Spleen (tissue), 7 donors: ENCODE measurements at regions not wholly inside any gene's neighbourhood (a gene's known extent, or its start where the extent isn't known, plus 50 kb on each side); places are given as distances from the start of the nearest gene placed in this dataset.

Source experiments
- CTCF ChIP-seq, 11 experiments: fragments of 200-600 bp in 7 of 11; fragments of 450-650 bp in 4 of 11; sonication (generic) in 4 of 11; IDR thresholded peaks in 8 of 11; conservative IDR thresholded peaks in 3 of 11; 1 replicate in 7 of 11; 2 replicates in 4 of 11; pipeline versions ENCODE4 v1.4.0 to v1.8.0; 2016 to 2021; ENCODE audit warnings: antibody characterized with exemption in 11 of 11, inconsistent platforms in 4 of 11, mild to moderate bottlenecking in 1 of 11
- POLR2A ChIP-seq, 3 donors: fragments of 450-650 bp; IDR thresholded peaks; one replicate each; pipeline ENCODE4 v1.5.1; 2017; ENCODE audit warnings: antibody characterized with exemption in 3 of 3, mild to moderate bottlenecking in 1 of 3
- donor health status: DM: no; HTN: no; CAD: no; lungs with moderate emphysema.
- donor health status: DM: no; HTN: no; CAD: no.
- donor health status: DM: no; HTN: no; CAD: no.

- TF ChIP-seq CTCF (IDR thresholded peaks at IDR 0.05 in 8 of 11, conservative IDR thresholded peaks at IDR 0.05 in 3 of 11) (no peak), POLR2A (IDR thresholded peaks at IDR 0.05) (no peak)
Observed at GRCh38 chr5:28862860-28863196, 1824.4 kb upstream of the CDH9 start.
